GM12872 (cell line): ENCODE measurements at regions not wholly inside any gene's neighbourhood (a gene's known extent, or its start where the extent isn't known, plus 50 kb on each side); places are given as distances from the start of the nearest gene placed in this dataset.

Source experiments
- TF ChIP-seq, protein P1 (sequence below): IDR thresholded peaks from 3 replicates; pipeline ENCODE4 v1.5.1; 2011; ENCODE audit warnings: low read depth, mild to moderate bottlenecking, low read length, moderate library complexity; ENCODE audit not compliant: insufficient read depth

DNA sequence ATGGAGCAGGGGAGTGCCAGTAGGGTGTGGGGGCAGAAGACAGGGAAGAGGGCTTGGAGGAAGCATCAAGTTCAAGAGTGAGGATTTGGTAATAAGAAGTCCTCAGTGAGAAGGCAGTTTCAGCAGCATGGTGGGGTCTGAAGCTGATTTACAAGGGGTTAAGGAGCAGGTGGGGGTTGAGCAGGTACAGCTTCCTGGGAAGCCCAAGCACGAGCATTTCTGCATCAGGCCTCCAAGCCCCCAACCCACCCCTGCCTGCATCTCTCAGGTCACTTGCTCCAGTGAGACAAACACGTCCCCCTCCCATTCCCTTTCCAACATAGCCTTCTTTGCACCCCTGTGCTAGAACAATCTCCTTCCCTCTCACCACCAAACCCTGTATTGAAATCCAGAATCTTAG lies 574.7 kb downstream of the MATN1 start:
- TF ChIP-seq, protein P1, sequence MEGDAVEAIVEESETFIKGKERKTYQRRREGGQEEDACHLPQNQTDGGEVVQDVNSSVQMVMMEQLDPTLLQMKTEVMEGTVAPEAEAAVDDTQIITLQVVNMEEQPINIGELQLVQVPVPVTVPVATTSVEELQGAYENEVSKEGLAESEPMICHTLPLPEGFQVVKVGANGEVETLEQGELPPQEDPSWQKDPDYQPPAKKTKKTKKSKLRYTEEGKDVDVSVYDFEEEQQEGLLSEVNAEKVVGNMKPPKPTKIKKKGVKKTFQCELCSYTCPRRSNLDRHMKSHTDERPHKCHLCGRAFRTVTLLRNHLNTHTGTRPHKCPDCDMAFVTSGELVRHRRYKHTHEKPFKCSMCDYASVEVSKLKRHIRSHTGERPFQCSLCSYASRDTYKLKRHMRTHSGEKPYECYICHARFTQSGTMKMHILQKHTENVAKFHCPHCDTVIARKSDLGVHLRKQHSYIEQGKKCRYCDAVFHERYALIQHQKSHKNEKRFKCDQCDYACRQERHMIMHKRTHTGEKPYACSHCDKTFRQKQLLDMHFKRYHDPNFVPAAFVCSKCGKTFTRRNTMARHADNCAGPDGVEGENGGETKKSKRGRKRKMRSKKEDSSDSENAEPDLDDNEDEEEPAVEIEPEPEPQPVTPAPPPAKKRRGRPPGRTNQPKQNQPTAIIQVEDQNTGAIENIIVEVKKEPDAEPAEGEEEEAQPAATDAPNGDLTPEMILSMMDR = no peak

DNA sequence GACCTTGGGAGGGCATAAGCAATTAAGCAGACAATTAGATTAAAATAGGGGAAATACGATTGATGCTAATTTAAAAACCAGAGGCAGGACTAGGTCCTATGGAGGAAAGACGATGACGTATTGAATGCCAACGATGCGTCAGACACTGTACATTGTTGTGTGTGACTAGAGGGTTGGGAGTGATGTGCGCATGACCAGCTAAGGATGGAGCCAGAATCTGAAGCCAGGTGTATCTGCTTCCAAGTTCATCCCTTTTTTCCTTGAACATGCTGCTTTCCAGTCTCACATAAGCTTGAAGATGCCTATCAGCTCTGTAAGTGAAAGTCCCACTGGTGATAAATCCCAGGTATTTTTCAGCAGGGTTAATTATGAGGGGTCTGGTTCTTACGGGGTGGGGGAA lies 576.2 kb downstream of the MATN1 start:
- TF ChIP-seq, protein P1 = no peak

DNA sequence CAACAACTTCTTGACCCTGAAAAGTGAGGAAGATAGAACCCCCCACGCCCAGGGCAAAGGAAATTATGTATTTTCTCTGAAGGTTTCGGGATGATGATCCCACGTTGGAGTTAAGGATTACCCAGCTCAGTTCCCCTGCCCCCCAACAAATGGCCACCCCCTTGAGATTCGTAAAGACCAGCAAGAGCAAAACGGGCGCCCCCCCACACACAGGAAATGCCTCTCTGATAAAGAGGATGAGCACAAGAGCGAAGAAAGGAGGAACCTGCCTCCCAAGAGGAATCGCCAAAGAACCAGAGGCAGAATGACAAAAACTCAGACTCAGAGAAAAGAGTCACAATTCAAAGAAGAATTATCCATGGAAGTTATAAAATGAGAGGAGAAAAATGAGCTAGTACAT lies 576.9 kb downstream of the MATN1 start:
- TF ChIP-seq, protein P1 = no peak

GRCh38 chr1:30145723-30146303 lies 577.6 kb downstream of the MATN1 start:
- TF ChIP-seq, protein P1 = no peak

- TF ChIP-seq, protein P1 = no peak
These were observed 578.6 kb downstream of the MATN1 start for GRCh38 chr1:30144831-30145230.

GRCh38 chr1:30143517-30143916 lies 579.9 kb downstream of the MATN1 start:
- TF ChIP-seq, protein P1 = no peak

- TF ChIP-seq, protein P1 = no peak
These were observed 582.8 kb downstream of the MATN1 start for GRCh38 chr1:30140566-30140965.
